ENCODE measurements at regions not wholly inside any gene's neighbourhood (a gene's known extent, or its start where the extent isn't known, plus 50 kb on each side); places are given as distances from the start of the nearest gene placed in this dataset.

DNA sequence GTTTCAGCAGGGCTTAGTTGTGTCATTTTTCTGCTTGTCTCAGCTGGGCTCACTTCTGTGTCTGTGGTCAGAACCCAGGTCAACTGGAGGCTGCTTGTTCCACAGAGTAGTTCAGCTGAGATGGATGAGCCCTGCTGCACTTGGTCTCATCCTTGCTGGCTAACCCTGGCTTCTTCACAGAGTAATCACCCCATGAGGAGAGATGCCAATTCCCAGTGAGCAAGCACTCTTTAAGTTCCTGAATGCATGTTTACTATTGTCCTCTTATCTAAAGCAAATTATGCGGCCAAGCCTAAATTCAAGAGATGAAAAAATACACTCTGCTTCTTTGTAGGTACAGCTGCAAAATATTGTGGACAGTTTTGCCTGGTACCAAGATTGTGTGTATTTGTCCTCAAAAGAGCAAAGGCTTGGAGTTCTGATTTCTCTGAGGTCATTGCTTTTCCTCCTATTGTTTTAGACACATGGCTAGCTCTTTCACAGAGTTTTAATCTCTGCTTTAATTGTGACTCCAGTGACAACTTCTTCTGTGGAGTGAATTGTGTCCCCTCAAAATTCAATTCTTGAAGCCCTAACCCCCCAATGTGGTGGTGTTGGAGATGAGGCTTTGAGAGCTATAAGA, 236.6 kb upstream of the ANKRD50 start:
- H3K4ac ChIP-seq (ENCODE audit: low read length), result no peak overlapping the region
- H3K9ac ChIP-seq (ENCODE audit: low read depth, low read length, poor library complexity), result no peak overlapping the region
- H3K23ac ChIP-seq (ENCODE audit: low read depth, low read length, poor library complexity), result no peak overlapping the region
- no peak overlapping the region for H3K27ac ChIP-seq (replicated peaks; ENCODE audit: low read length)
- no peak overlapping the region for H3K4me3 ChIP-seq (ENCODE audit: low read length in 2 of 2)
- no peaks in the 10 kb centered on the region for H3K79me1 ChIP-seq (ENCODE audit: low read depth, low read length)
- H2BK5ac ChIP-seq (ENCODE audit: low read length), result no peak overlapping the region
- H2AK5ac ChIP-seq (ENCODE audit: low read depth, low read length), result no peak overlapping the region
- H2BK120ac ChIP-seq (ENCODE audit: low read depth, low read length), result no peak overlapping the region
- peak overlapping the region; percentile 83 for H3K18ac ChIP-seq (ENCODE audit: low read length)
- H2AFZ ChIP-seq (ENCODE audit: low read length), result no peak overlapping the region
- no peaks in the 10 kb centered on the region for H3K9me3 ChIP-seq (replicated peaks in 1 of 2; ENCODE audit: control insufficient read depth in 2 of 2, insufficient read depth in 1 of 2, low read depth in 1 of 2, low read length in 2 of 2)
- no peak overlapping the region for H4K8ac ChIP-seq (ENCODE audit: low read depth, low read length)
- H3K14ac ChIP-seq (ENCODE audit: low read length), result no peak overlapping the region
- H4K91ac ChIP-seq (ENCODE audit: low read depth, low read length, poor library complexity), result no peak overlapping the region
- no peak overlapping the region for H2BK15ac ChIP-seq (ENCODE audit: low read length)
- H3K4me2 ChIP-seq (ENCODE audit: insufficient read depth, low read length, poor library complexity, severe bottlenecking), result no peak overlapping the region
- no peaks in the 10 kb centered on the region for H3K36me3 ChIP-seq (replicated peaks in 1 of 2; ENCODE audit: control insufficient read depth in 2 of 2, insufficient read depth in 2 of 2, low read length in 2 of 2)
- peaks cover 0 to 2% of the 10 kb centered on the region in 2 donors for H3K4me1 ChIP-seq (ENCODE audit: control insufficient read depth in 2 of 2, insufficient read depth in 1 of 2, low read depth in 1 of 2, low read length in 2 of 2)
- H3K27me3 ChIP-seq (ENCODE audit: control insufficient read depth in 3 of 3, insufficient read depth in 3 of 3, low read depth in 1 of 3, low read length in 3 of 3), result no peaks in the 10 kb centered on the region
- H2BK12ac ChIP-seq (ENCODE audit: low read length), result no peak overlapping the region
- no peak for DNase-seq (ENCODE audit: low spot score)
- WGBS, 2 donors (ENCODE audit: extremely low coverage in 2 of 2, insufficient read length in 2 of 2, insufficient replicate concordance in 1 of 2), result no CpG with 5 or more reads among the region's 1 CpG

DNA sequence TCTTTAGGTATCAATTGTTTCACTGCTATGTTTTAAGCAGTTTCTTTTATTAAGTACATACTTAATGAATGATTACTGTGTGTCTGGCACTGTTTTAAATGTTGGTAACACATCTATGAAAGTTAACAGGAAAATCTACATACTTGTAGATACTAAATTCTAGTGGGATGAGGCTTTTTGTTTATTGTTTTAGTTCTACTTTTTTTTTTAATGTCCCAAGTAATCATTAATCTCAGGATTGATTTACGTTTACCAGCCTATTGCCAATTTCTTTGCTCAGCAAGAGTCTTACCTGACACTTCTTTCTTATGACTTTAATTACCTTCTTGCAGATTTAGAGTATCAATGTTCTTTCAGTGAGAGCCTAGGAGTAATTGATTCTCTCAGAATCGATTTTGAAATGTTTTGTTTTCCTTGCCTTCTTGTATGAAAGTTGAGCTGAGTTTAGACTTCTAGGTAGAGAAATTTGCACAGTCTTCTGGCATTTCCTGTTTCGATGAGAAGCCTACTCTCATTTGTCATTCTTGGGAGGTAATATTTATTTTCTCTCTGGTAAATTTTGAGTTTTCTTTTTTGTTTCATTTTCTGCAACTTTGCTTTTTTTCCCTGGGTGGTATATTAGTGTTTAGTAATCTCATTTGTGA, 235.2 kb upstream of the ANKRD50 start:
- Histone ChIP-seq H3K27me3 (ENCODE audit: control insufficient read depth in 3 of 3, insufficient read depth in 3 of 3, low read depth in 1 of 3, low read length in 3 of 3) (no peaks in the 10 kb centered on the region), H3K14ac (ENCODE audit: low read length) (no peak overlapping the region), H3K4me1 (ENCODE audit: control insufficient read depth in 2 of 2, insufficient read depth in 1 of 2, low read depth in 1 of 2, low read length in 2 of 2) (peaks cover 0 to 2% of the 10 kb centered on the region in 2 donors), H3K9ac (ENCODE audit: low read depth, low read length, poor library complexity) (no peak overlapping the region), H2BK5ac (ENCODE audit: low read length) (no peak overlapping the region), H4K8ac (ENCODE audit: low read depth, low read length) (no peak overlapping the region), H2BK120ac (ENCODE audit: low read depth, low read length) (no peak overlapping the region), H3K18ac (ENCODE audit: low read length) (no peak overlapping the region), H2AFZ (ENCODE audit: low read length) (peak overlapping the region; percentile 56), H2BK12ac (ENCODE audit: low read length) (no peak overlapping the region), H3K36me3 (replicated peaks in 1 of 2; ENCODE audit: control insufficient read depth in 2 of 2, insufficient read depth in 2 of 2, low read length in 2 of 2) (no peaks in the 10 kb centered on the region), H3K4ac (ENCODE audit: low read length) (no peak overlapping the region), H3K27ac (replicated peaks; ENCODE audit: low read length) (no peak overlapping the region), H2BK15ac (ENCODE audit: low read length) (no peak overlapping the region), H3K4me2 (ENCODE audit: insufficient read depth, low read length, poor library complexity, severe bottlenecking) (no peak overlapping the region), H3K79me1 (ENCODE audit: low read depth, low read length) (no peaks in the 10 kb centered on the region), H3K23ac (ENCODE audit: low read depth, low read length, poor library complexity) (no peak overlapping the region), H4K91ac (ENCODE audit: low read depth, low read length, poor library complexity) (no peak overlapping the region), H3K9me3 (replicated peaks in 1 of 2; ENCODE audit: control insufficient read depth in 2 of 2, insufficient read depth in 1 of 2, low read depth in 1 of 2, low read length in 2 of 2) (no peaks in the 10 kb centered on the region), H3K4me3 (ENCODE audit: low read length in 2 of 2) (no peak overlapping the region), H2AK5ac (ENCODE audit: low read depth, low read length) (no peak overlapping the region)
- no CpG with 5 or more reads among the region's 3 CpGs for WGBS, 2 donors (ENCODE audit: extremely low coverage in 2 of 2, insufficient read length in 2 of 2, insufficient replicate concordance in 1 of 2)
- DNase-seq (ENCODE audit: low spot score), result no peak

DNA sequence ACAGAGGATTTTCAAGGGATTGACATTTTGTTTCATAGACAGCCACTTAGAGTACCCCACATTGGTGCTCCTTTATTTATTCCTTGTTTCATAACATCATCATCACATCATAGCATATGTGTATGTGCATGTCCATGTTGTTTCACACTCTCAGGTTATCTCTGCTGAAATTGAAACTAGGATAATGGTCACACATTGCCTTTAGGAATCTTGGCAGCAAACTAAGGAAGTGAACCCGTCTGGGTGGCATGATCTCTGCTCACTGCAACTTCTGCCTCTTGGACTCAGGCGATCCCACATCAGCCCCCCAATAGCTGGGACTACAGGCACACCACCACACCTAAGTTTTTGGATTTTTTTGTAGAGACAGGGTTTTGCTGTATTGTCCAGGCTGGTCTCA, 234.2 kb upstream of the ANKRD50 start:
- H3K14ac ChIP-seq (ENCODE audit: low read length), result no peak overlapping the region
- no peak overlapping the region for H2BK120ac ChIP-seq (ENCODE audit: low read depth, low read length)
- no peak for DNase-seq (ENCODE audit: low spot score)
- no peak overlapping the region for H3K4ac ChIP-seq (ENCODE audit: low read length)
- no peak overlapping the region for H2BK12ac ChIP-seq (ENCODE audit: low read length)
- H3K79me1 ChIP-seq (ENCODE audit: low read depth, low read length), result no peaks in the 10 kb centered on the region
- no peaks in the 10 kb centered on the region for H3K27me3 ChIP-seq (ENCODE audit: control insufficient read depth in 3 of 3, insufficient read depth in 3 of 3, low read depth in 1 of 3, low read length in 3 of 3)
- no peak overlapping the region for H3K4me2 ChIP-seq (ENCODE audit: insufficient read depth, low read length, poor library complexity, severe bottlenecking)
- H3K9me3 ChIP-seq (replicated peaks in 1 of 2; ENCODE audit: control insufficient read depth in 2 of 2, insufficient read depth in 1 of 2, low read depth in 1 of 2, low read length in 2 of 2), result no peaks in the 10 kb centered on the region
- no peak overlapping the region for H3K18ac ChIP-seq (ENCODE audit: low read length)
- H2AFZ ChIP-seq (ENCODE audit: low read length), result no peak overlapping the region
- no peak overlapping the region for H3K4me3 ChIP-seq (ENCODE audit: low read length in 2 of 2)
- no peak overlapping the region for H4K8ac ChIP-seq (ENCODE audit: low read depth, low read length)
- H3K27ac ChIP-seq (replicated peaks; ENCODE audit: low read length), result no peak overlapping the region
- peaks cover 0 to 2% of the 10 kb centered on the region in 2 donors for H3K4me1 ChIP-seq (ENCODE audit: control insufficient read depth in 2 of 2, insufficient read depth in 1 of 2, low read depth in 1 of 2, low read length in 2 of 2)
- no peaks in the 10 kb centered on the region for H3K36me3 ChIP-seq (replicated peaks in 1 of 2; ENCODE audit: control insufficient read depth in 2 of 2, insufficient read depth in 2 of 2, low read length in 2 of 2)
- no CpG with 5 or more reads among the region's 2 CpGs for WGBS, 2 donors (ENCODE audit: extremely low coverage in 2 of 2, insufficient read length in 2 of 2, insufficient replicate concordance in 1 of 2)
- no peak overlapping the region for H3K9ac ChIP-seq (ENCODE audit: low read depth, low read length, poor library complexity)
- no peak overlapping the region for H2AK5ac ChIP-seq (ENCODE audit: low read depth, low read length)
- H4K91ac ChIP-seq (ENCODE audit: low read depth, low read length, poor library complexity), result no peak overlapping the region
- H2BK5ac ChIP-seq (ENCODE audit: low read length), result no peak overlapping the region
- no peak overlapping the region for H2BK15ac ChIP-seq (ENCODE audit: low read length)
- no peak overlapping the region for H3K23ac ChIP-seq (ENCODE audit: low read depth, low read length, poor library complexity)

DNA sequence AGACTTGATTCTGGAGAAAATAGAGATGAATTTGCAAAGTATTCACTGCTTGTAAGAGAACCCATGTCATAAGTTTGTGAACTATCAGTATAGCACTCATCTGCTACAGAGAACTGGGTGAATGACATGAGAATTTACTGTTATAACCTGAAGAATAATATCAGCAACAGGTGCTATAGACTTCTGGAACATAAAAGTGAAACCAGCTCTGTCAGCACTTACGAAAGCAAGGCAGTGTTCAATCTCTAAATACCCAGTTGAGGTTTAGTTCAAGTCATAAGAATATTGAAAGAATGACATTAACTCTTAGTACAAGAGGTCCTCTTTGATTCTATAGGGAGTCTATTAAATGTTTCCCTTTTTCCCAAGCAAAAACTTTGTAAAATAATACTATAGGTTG, 232.9 kb upstream of the ANKRD50 start:
- no peak overlapping the region for H3K27ac ChIP-seq (replicated peaks; ENCODE audit: low read length)
- H3K36me3 ChIP-seq (replicated peaks in 1 of 2; ENCODE audit: control insufficient read depth in 2 of 2, insufficient read depth in 2 of 2, low read length in 2 of 2), result no peaks in the 10 kb centered on the region
- no peak overlapping the region for H2BK12ac ChIP-seq (ENCODE audit: low read length)
- H3K9me3 ChIP-seq (replicated peaks in 1 of 2; ENCODE audit: control insufficient read depth in 2 of 2, insufficient read depth in 1 of 2, low read depth in 1 of 2, low read length in 2 of 2), result no peaks in the 10 kb centered on the region
- no peak for DNase-seq (ENCODE audit: low spot score)
- H2AFZ ChIP-seq (ENCODE audit: low read length), result no peak overlapping the region
- H2BK15ac ChIP-seq (ENCODE audit: low read length), result no peak overlapping the region
- no peak overlapping the region for H3K4ac ChIP-seq (ENCODE audit: low read length)
- H3K18ac ChIP-seq (ENCODE audit: low read length), result no peak overlapping the region
- no peak overlapping the region for H2BK5ac ChIP-seq (ENCODE audit: low read length)
- no peaks in the 10 kb centered on the region for H3K27me3 ChIP-seq (ENCODE audit: control insufficient read depth in 3 of 3, insufficient read depth in 3 of 3, low read depth in 1 of 3, low read length in 3 of 3)
- H3K14ac ChIP-seq (ENCODE audit: low read length), result no peak overlapping the region
- H4K8ac ChIP-seq (ENCODE audit: low read depth, low read length), result no peak overlapping the region
- H3K79me1 ChIP-seq (ENCODE audit: low read depth, low read length), result no peaks in the 10 kb centered on the region
- WGBS, 2 donors (ENCODE audit: extremely low coverage in 2 of 2, insufficient read length in 2 of 2, insufficient replicate concordance in 1 of 2), result no CpG with 5 or more reads among the region's 1 CpG
- H3K4me1 ChIP-seq (ENCODE audit: control insufficient read depth in 2 of 2, insufficient read depth in 1 of 2, low read depth in 1 of 2, low read length in 2 of 2), result peaks cover 1 to 2% of the 10 kb centered on the region in 2 donors
- H3K4me2 ChIP-seq (ENCODE audit: insufficient read depth, low read length, poor library complexity, severe bottlenecking), result no peak overlapping the region
- H2AK5ac ChIP-seq (ENCODE audit: low read depth, low read length), result no peak overlapping the region
- H3K4me3 ChIP-seq (ENCODE audit: low read length in 2 of 2), result no peak overlapping the region
- no peak overlapping the region for H2BK120ac ChIP-seq (ENCODE audit: low read depth, low read length)
- H4K91ac ChIP-seq (ENCODE audit: low read depth, low read length, poor library complexity), result no peak overlapping the region
- no peak overlapping the region for H3K9ac ChIP-seq (ENCODE audit: low read depth, low read length, poor library complexity)
- H3K23ac ChIP-seq (ENCODE audit: low read depth, low read length, poor library complexity), result no peak overlapping the region
